Thoracic aorta (tissue), 2 donors: ENCODE measurements at regions not wholly inside any gene's neighbourhood (a gene's known extent, or its start where the extent isn't known, plus 50 kb on each side); places are given as distances from the start of the nearest gene placed in this dataset.

ENCODE experiments used
- ATAC-seq: fragments of 150-250 bp; one replicate; pipeline ENCODE4 v1.8.0; 2017; ENCODE audit warnings: low read depth; ENCODE audit not compliant: insufficient number of reproducible peaks, low FRiP score
- DNase-seq: peaks from one replicate; pipeline ENCODE4 v3.0.0-alpha.2; 2020; ENCODE audit warnings: low spot score
- H3K27ac ChIP-seq, 2 donors: fragments of 200-600 bp; sonication (generic); 1 replicate in 1 of 2; 2 replicates in 1 of 2; pipeline ENCODE4 v1.5.1; 2016; ENCODE audit warnings: mild to moderate bottlenecking in 2 of 2, moderate library complexity in 2 of 2
- H3K27me3 ChIP-seq: fragments of 200-600 bp; sonication (generic); replicated peaks from 2 replicates; pipeline ENCODE4 v1.6.0; 2016; ENCODE audit warnings: mild to moderate bottlenecking; ENCODE audit not compliant: insufficient read depth
- H3K36me3 ChIP-seq: fragments of 200-600 bp; sonication (generic); one replicate; pipeline ENCODE4 v1.5.1; 2016
- H3K4me1 ChIP-seq, 2 donors: fragments of 200-600 bp; sonication (generic); 1 replicate in 1 of 2; 2 replicates in 1 of 2; pipeline versions ENCODE4 v1.5.1 to v1.6.0; 2016; ENCODE audit warnings: low read depth in 2 of 2, mild to moderate bottlenecking in 1 of 2; ENCODE audit not compliant: control insufficient read depth in 1 of 2
- H3K4me3 ChIP-seq: fragments of 200-600 bp; sonication (generic); 2 replicates; pipeline ENCODE4 v1.5.1; 2016; ENCODE audit warnings: mild to moderate bottlenecking
- H3K9me3 ChIP-seq: fragments of 200-600 bp; sonication (generic); 2 replicates; pipeline ENCODE4 v1.5.1; 2016
- TF ChIP-seq, protein P1 (sequence below): fragments of 200-600 bp; sonication (generic); IDR thresholded peaks from one replicate; pipeline ENCODE4 v1.5.1; 2019; ENCODE audit warnings: antibody characterized with exemption

- Histone ChIP-seq H3K27me3 (no peaks in the 10 kb centered on the region), H3K27ac (no peak overlapping the region), H3K36me3 (no peaks in the 10 kb centered on the region), H3K4me3 (no peak overlapping the region), H3K9me3 (no peaks in the 10 kb centered on the region), H3K4me1 (no peaks in the 10 kb centered on the region)
- TF ChIP-seq, protein P1, sequence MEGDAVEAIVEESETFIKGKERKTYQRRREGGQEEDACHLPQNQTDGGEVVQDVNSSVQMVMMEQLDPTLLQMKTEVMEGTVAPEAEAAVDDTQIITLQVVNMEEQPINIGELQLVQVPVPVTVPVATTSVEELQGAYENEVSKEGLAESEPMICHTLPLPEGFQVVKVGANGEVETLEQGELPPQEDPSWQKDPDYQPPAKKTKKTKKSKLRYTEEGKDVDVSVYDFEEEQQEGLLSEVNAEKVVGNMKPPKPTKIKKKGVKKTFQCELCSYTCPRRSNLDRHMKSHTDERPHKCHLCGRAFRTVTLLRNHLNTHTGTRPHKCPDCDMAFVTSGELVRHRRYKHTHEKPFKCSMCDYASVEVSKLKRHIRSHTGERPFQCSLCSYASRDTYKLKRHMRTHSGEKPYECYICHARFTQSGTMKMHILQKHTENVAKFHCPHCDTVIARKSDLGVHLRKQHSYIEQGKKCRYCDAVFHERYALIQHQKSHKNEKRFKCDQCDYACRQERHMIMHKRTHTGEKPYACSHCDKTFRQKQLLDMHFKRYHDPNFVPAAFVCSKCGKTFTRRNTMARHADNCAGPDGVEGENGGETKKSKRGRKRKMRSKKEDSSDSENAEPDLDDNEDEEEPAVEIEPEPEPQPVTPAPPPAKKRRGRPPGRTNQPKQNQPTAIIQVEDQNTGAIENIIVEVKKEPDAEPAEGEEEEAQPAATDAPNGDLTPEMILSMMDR, result no peak
- ATAC-seq, result no peak
- DNase-seq, result no peak
Measured at GRCh38 chr20:47868744-47869143, 83.5 kb upstream of the SULF2 start.

DNA sequence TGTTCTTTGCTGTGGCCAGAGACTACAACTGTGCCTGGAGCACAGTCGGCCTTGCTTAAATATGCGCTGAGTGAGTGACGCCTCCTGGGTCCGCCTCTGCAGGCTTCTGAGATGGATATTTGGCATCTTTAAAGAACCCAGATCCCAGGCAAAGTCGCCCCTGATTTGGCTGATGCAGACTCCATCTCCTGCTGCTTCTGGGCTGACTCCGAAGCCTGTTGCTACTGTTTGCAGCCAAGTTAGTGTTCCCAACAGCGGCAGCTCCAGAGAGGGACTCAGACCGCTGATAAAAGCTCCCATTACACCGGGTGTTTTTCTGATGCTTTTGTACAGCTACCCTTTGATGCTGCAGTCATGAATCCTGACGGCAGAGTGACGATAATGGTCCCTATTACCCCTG is 83.0 kb upstream of the SULF2 start:
- ATAC-seq, result no peak
- TF ChIP-seq, protein P1, result no peak
- H3K4me3 ChIP-seq, result no peak overlapping the region

DNA sequence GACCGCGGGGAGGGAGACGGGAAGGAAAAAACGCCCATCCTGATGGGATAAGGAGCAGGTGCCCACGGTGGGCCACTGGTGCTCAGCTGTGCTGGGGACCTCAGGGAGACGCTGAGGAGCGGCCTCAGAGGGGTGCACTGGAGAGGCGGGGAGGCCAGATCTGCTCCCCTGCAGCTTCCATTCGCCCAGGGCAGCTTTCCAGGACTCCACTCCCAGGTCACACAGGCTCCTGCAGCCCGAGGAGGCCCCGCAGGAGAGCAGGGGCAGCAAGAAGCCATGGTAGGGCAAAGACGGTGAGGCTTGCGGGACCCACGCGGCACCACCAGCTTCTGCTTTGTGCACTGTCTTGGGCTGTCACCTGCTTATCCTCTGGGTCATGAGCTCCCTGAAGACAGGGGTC is 82.5 kb upstream of the SULF2 start:
- DNase-seq (no peak), ATAC-seq (no peak)
- H3K27ac ChIP-seq, result no peak overlapping the region
- no peaks in the 10 kb centered on the region for H3K4me1 ChIP-seq
- H3K36me3 ChIP-seq, result no peaks in the 10 kb centered on the region
- TF ChIP-seq, protein P1, result no peak
- no peaks in the 10 kb centered on the region for H3K27me3 ChIP-seq
- H3K9me3 ChIP-seq, result no peaks in the 10 kb centered on the region
- no peak overlapping the region for H3K4me3 ChIP-seq

More for the DNA sequence above, 83.0 kb upstream of the SULF2 start:
- no peaks in the 10 kb centered on the region for H3K9me3 ChIP-seq
- no peak overlapping the region for H3K27ac ChIP-seq
- H3K27me3 ChIP-seq, result no peaks in the 10 kb centered on the region
- no peak for DNase-seq
- no peaks in the 10 kb centered on the region for H3K4me1 ChIP-seq
- H3K36me3 ChIP-seq, result no peaks in the 10 kb centered on the region

DNA sequence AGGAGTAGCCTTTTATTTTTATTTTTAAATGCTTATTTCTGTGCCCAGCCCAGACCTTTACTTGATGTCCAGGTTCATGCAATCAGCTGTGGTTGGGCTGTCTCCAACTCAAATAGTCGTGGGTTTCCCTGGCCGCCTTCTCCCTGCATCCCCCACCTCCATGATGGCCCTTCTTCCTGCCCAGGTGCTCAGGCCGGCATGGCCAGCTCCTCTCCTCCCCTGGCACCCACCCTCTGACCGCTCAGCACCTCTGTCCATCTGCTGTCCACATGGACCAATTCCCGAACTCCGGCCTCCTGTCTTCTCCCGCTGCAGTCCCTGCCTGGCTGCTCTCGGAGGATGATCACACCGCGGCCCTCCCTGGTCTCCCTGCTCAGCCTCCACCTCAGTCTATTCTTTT is 81.2 kb upstream of the SULF2 start:
- ATAC-seq (no peak), DNase-seq (no peak)
- H3K36me3 ChIP-seq, result no peaks in the 10 kb centered on the region
- H3K9me3 ChIP-seq, result no peaks in the 10 kb centered on the region
- H3K27me3 ChIP-seq, result no peaks in the 10 kb centered on the region
- H3K4me1 ChIP-seq, result no peaks in the 10 kb centered on the region
- TF ChIP-seq, protein P1, result no peak
- no peak overlapping the region for H3K27ac ChIP-seq
- no peak overlapping the region for H3K4me3 ChIP-seq

GRCh38 chr20:47865912-47866311 is 80.6 kb upstream of the SULF2 start:
- TF ChIP-seq, protein P1, result no peak
- no peak for DNase-seq
- no peaks in the 10 kb centered on the region for H3K9me3 ChIP-seq
- ATAC-seq, result no peak
- no peaks in the 10 kb centered on the region for H3K27me3 ChIP-seq
- H3K36me3 ChIP-seq, result no peaks in the 10 kb centered on the region
- H3K4me3 ChIP-seq, result no peak overlapping the region
- H3K4me1 ChIP-seq, result no peaks in the 10 kb centered on the region
- no peak overlapping the region for H3K27ac ChIP-seq
